Coronary artery (tissue), 2 donors: ENCODE measurements at regions not wholly inside any gene's neighbourhood (a gene's known extent, or its start where the extent isn't known, plus 50 kb on each side); places are given as distances from the start of the nearest gene placed in this dataset.

Source experiments
- DNase-seq: peaks from one replicate; pipeline ENCODE4 v3.0.0-alpha.2; 2017; ENCODE audit warnings: low spot score
- H3K27ac ChIP-seq, 2 donors: fragments of 200-600 bp; sonication (generic); one replicate each; pipeline ENCODE4 v1.5.1; 2016 to 2019
- H3K4me3 ChIP-seq: fragments of 200-600 bp; sonication (generic); 2 replicates; pipeline ENCODE4 v1.5.1; 2016; ENCODE audit warnings: mild to moderate bottlenecking, moderate library complexity
- CTCF ChIP-seq: fragments of 200-600 bp; sonication (generic); IDR thresholded peaks from one replicate; pipeline ENCODE4 v1.5.1; 2019; ENCODE audit warnings: antibody characterized with exemption

GRCh38 chr13:79673993-79674377, 193.0 kb downstream of the NDFIP2 start:
- no peak for DNase-seq
- no peak for TF ChIP-seq CTCF
- Histone ChIP-seq H3K27ac (peak overlapping the region in 1 of 2 donors; percentile 9), H3K4me3 (no peak overlapping the region)

- no peak for TF ChIP-seq CTCF
- H3K4me3 ChIP-seq, result no peak overlapping the region
- H3K27ac ChIP-seq, result peak overlapping the region; percentile 9 to 34
- no peak for DNase-seq
Measured at GRCh38 chr13:79673310-79673992, 192.5 kb downstream of the NDFIP2 start.

GRCh38 chr13:79671420-79671819, 190.5 kb downstream of the NDFIP2 start:
- Histone ChIP-seq H3K27ac (no peak overlapping the region), H3K4me3 (no peak overlapping the region)
- DNase-seq, result no peak
- no peak for TF ChIP-seq CTCF

GRCh38 chr13:79668201-79668752, 187.3 kb downstream of the NDFIP2 start:
- no peak for DNase-seq
- no peak overlapping the region for H3K4me3 ChIP-seq
- no peak for TF ChIP-seq CTCF
- H3K27ac ChIP-seq, result no peak overlapping the region

- no peak overlapping the region for H3K27ac ChIP-seq
- TF ChIP-seq CTCF, result no peak
- no peak for DNase-seq
- H3K4me3 ChIP-seq, result no peak overlapping the region
Measured at GRCh38 chr13:79667771-79668170, 186.8 kb downstream of the NDFIP2 start.

- Histone ChIP-seq H3K4me3 (no peak overlapping the region), H3K27ac (no peak overlapping the region)
- no peak for TF ChIP-seq CTCF
- DNase-seq, result no peak
Measured at GRCh38 chr13:79663977-79664636, 183.2 kb downstream of the NDFIP2 start.

GRCh38 chr13:79663435-79663834, 182.5 kb downstream of the NDFIP2 start:
- no peak for TF ChIP-seq CTCF

More at GRCh38 chr13:79663435-79663834, 182.5 kb downstream of the NDFIP2 start:
- no peak overlapping the region for H3K27ac ChIP-seq
- H3K4me3 ChIP-seq, result no peak overlapping the region
- DNase-seq, result no peak
